Uterus (tissue), 3 donors: ENCODE measurements at regions not wholly inside any gene's neighbourhood (a gene's known extent, or its start where the extent isn't known, plus 50 kb on each side); places are given as distances from the start of the nearest gene placed in this dataset.

ENCODE experiments used
- DNase-seq, 2 donors: peaks; one replicate each; pipeline ENCODE4 v3.0.0-alpha.2; 2019 to 2020
- H3K27ac ChIP-seq, 2 donors: fragments of 200-600 bp; sonication (generic); 1 replicate in 1 of 2; 2 replicates in 1 of 2; pipeline ENCODE4 v1.5.1; 2016 to 2018
- H3K27me3 ChIP-seq, 2 donors: fragments of 200-600 bp; sonication (generic); one replicate each; pipeline ENCODE4 v1.5.1; 2018 to 2019; ENCODE audit warnings: control low read depth in 1 of 2
- H3K36me3 ChIP-seq, 2 donors: fragments of 200-600 bp; sonication (generic); one replicate each; pipeline ENCODE4 v1.5.1; 2019; ENCODE audit warnings: control low read depth in 1 of 2
- H3K4me1 ChIP-seq, 2 donors: fragments of 200-600 bp; sonication (generic); one replicate each; pipeline ENCODE4 v1.5.1; 2018 to 2019; ENCODE audit warnings: control low read depth in 1 of 2
- H3K4me3 ChIP-seq, 2 donors: fragments of 200-600 bp; sonication (generic); 1 replicate in 1 of 2; 2 replicates in 1 of 2; pipeline ENCODE4 v1.5.1; 2018 to 2019; ENCODE audit warnings: mild to moderate bottlenecking in 1 of 2
- H3K9me3 ChIP-seq, 2 donors: fragments of 200-600 bp; sonication (generic); one replicate each; pipeline ENCODE4 v1.5.1; 2019; ENCODE audit warnings: control low read depth in 1 of 2
- CTCF ChIP-seq, 4 experiments: fragments of 200-600 bp in 2 of 4; fragments of 450-650 bp in 2 of 4; sonication (generic) in 2 of 4; IDR thresholded peaks; one replicate each; pipeline ENCODE4 v1.5.1; 2016 to 2019; ENCODE audit warnings: antibody characterized with exemption in 4 of 4, mild to moderate bottlenecking in 2 of 4, moderate library complexity in 1 of 4
- POLR2A ChIP-seq, 2 donors: fragments of 450-650 bp; IDR thresholded peaks; one replicate each; pipeline ENCODE4 v1.6.1; 2016; ENCODE audit warnings: antibody characterized with exemption in 2 of 2, mild to moderate bottlenecking in 1 of 2, moderate library complexity in 1 of 2
- intact Hi-C: fragments of 100-400 bp; cut with DNase I; formaldehyde crosslinking; loops from one replicate; pipeline ENCODE4 v1.15.1; 2023; ENCODE audit warnings: low total_unique reads
- donor health status: DM: yes; HTN: yes; CAD: no.

DNA sequence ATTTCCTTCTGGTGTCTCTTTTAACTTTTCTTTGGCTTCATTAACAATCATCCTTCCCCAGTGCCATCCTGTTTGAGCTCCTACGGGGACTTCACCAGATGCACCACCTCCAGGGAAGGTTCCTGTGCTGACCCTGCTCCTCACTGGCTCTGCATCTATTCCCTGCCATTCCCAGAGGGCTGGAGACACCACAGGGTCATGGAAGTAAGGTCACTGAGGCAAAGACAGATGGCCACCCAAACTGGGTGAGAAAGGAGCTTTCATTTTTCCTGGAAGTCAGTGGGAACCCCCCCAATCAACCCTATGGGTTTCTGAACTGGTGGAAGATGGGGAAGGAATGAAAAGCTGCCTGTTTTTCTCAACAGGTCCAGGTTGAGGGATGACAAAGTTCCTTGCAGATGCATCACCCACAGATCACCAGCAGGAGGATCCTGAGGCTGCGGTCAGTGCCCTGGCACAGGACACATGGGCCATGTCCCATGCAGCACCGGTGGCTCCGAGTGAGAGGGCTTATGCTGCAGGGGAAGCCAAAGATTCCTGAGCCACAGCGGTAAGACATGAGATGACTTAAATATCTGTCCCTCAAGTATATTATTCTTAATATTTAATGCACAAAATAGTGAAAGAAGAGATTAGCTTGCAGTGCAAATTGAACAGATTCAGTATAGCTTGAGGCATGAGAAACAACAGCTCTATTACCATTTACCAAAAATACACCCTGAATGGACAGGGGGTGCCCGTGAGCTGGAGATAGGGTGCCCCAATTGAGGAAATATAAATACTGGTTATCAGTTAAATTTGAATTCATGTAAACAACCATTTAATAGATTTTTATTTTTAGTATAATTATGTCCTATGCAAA is 73.0 kb upstream of the VPREB1 start:
- Histone ChIP-seq H3K4me3 (no peak overlapping the region), H3K4me1 (no peaks in the 10 kb centered on the region), H3K27me3 (no peaks in the 10 kb centered on the region), H3K9me3 (no peaks in the 10 kb centered on the region), H3K36me3 (no peaks in the 10 kb centered on the region), H3K27ac (no peak overlapping the region)
- TF ChIP-seq CTCF (IDR thresholded peaks at IDR 0.05) (no peak), POLR2A (IDR thresholded peaks at IDR 0.05) (no peak)
- intact Hi-C loops = no loop called here
- no peak for DNase-seq

GRCh38 chr22:22169923-22170322 is 74.7 kb upstream of the VPREB1 start:
- no peak overlapping the region for H3K27ac ChIP-seq
- H3K36me3 ChIP-seq = no peaks in the 10 kb centered on the region
- DNase-seq = no peak
- no peaks in the 10 kb centered on the region for H3K4me1 ChIP-seq
- no peak overlapping the region for H3K4me3 ChIP-seq
- H3K9me3 ChIP-seq = no peaks in the 10 kb centered on the region
- no peak for TF ChIP-seq CTCF (IDR thresholded peaks at IDR 0.05)
- no peak for TF ChIP-seq POLR2A (IDR thresholded peaks at IDR 0.05)
- intact Hi-C loops = no loop called here
- no peaks in the 10 kb centered on the region for H3K27me3 ChIP-seq

DNA sequence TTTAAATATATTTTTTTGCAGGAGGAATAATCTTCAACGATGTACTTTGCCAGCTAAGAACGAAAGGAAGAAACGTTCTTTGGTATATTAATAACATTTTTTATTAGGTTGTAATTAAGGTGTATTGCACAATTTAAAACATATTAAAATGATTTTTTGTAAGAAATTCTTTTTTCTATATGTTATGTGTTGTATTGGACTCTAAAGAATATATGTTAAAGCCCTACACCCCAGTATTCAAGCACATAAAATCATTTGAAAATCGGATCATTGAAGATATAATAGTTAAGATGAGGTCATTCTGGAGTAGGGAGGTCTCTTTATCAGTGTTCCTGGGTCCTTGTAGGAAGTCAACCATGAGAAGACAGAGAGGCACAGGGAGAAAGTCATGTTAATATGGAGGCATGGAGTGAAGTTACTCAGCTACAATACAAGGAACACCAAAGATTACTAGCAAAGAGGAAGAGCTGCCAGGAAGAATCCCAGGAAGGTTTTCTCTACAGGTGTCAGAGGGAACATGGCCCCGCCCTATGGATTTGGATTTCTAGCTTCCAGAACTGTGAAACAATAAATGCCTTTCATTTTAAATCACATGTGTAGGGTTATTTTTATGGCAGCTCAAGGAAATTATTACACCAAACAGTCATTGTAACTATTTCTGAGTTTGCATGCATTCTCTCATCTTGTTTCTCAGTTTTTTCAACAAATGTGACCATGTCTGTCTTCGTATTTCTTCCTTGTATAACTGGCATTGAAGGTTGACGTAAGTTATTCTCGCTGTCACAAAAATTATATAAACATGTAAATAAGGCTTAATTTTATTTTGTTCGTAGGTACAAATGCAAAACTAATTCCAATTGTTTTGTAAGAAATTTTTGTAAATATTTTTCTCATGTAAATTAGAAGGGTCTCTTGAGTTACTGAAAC is 75.4 kb upstream of the VPREB1 start:
- TF ChIP-seq CTCF (IDR thresholded peaks at IDR 0.05) (no peak), POLR2A (IDR thresholded peaks at IDR 0.05) (no peak)
- Histone ChIP-seq H3K9me3 (no peaks in the 10 kb centered on the region), H3K4me3 (peak overlapping the region in 1 of 2 donors; percentile 2), H3K27me3 (no peaks in the 10 kb centered on the region), H3K27ac (no peak overlapping the region), H3K36me3 (no peaks in the 10 kb centered on the region), H3K4me1 (no peaks in the 10 kb centered on the region)
- no peak for DNase-seq
- intact Hi-C loops = no loop called here

DNA sequence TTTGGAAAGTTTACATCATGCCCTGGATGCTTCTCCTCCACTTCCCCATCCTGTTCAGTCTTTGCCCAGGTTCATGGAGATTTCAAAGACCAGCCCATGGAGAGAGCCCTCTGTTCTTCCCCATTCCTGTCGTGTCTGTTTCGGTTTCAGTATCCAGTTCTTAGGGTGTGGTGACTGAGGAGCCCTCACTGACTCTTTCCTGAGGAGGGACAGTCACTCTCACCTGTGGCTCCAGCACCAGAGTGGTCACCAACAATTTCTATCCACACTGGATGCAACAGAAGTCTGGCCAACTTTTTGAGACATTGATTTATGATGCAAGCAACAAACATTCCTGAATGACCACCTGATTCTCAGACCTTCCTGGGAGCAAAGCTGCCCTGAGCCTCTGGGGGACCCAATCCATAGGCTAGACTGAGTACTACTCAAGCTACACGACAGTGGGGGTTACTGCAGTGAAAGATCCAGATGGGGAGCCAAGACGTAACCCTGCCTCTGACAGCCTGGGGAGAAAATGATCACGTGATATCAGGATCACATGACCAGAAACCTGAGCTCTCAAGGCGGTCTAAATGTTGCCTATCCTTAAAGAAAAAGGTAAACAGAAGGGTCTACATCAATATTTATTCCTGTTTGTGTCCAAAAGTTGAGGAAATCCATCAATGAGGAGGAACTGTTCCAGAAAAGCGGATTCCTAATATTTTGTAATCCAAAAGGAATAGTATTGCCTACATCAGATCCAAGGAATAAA is 76.2 kb upstream of the VPREB1 start:
- Histone ChIP-seq H3K4me1 (no peaks in the 10 kb centered on the region), H3K27me3 (no peaks in the 10 kb centered on the region), H3K9me3 (no peaks in the 10 kb centered on the region), H3K27ac (no peak overlapping the region), H3K4me3 (peak overlapping the region in 1 of 2 donors; percentile 2), H3K36me3 (no peaks in the 10 kb centered on the region)
- DNase-seq = no peak
- intact Hi-C loops = no loop called here
- TF ChIP-seq POLR2A (IDR thresholded peaks at IDR 0.05) (no peak), CTCF (IDR thresholded peaks at IDR 0.05) (no peak)
